ENCODE measurements at regions not wholly inside any gene's neighbourhood (a gene's known extent, or its start where the extent isn't known, plus 50 kb on each side); places are given as distances from the start of the nearest gene placed in this dataset.
"Not testable (repeated sequence)": the region's sequence is repeated elsewhere in the genome, so short reads cannot be mapped to it uniquely, and the experiment has no call there.

DNA sequence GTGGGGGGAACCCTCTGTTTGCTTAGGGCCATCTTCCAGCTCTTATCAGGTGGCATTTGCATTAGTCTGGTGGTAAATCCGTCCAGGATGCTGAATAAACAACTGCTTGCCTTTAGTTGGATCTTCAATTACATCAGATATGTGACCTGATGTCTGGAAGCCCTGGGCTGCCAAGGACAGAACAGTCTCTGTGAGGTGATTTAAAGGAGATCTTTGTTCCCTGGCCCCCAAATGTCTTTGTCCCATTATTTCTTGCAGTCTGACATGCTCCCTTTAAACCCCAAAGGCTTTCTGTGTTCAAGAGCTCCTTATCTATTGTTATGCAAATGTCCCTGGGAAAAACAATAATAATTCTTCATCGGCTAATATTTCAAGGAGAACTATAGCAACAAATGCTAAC lies 84.6 kb upstream of the SPTLC3 start:
- peak; percentile 85 to 86 for DNase-seq

DNA sequence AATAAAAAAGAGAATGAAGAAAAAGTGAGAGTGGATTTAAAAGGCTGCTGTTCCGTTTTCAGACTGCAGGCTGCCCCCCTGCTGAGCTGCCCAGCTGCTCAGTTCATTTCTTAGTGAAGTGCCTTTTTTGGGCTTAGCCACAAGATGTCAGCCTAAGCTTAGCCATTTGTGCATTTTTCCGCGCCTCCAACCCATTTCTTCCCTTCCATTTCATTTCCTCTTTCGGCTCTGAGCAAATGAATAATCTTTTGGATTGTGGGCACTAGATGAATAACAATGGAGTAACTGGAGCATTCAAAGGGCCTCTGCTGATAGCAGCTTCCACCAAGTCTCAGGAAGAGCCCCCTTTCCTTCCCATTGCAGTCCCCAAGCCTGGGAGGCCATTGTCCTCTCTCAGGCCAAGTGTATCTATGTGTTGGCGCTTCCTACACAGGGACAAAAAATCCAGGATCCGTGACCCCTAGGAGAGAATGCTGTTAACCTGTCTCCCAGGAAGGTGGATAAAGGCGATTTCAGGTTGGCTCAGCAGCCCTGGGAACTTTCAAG lies 83.5 kb upstream of the SPTLC3 start:
- DNase-seq: peak; percentile 73 to 93

DNA sequence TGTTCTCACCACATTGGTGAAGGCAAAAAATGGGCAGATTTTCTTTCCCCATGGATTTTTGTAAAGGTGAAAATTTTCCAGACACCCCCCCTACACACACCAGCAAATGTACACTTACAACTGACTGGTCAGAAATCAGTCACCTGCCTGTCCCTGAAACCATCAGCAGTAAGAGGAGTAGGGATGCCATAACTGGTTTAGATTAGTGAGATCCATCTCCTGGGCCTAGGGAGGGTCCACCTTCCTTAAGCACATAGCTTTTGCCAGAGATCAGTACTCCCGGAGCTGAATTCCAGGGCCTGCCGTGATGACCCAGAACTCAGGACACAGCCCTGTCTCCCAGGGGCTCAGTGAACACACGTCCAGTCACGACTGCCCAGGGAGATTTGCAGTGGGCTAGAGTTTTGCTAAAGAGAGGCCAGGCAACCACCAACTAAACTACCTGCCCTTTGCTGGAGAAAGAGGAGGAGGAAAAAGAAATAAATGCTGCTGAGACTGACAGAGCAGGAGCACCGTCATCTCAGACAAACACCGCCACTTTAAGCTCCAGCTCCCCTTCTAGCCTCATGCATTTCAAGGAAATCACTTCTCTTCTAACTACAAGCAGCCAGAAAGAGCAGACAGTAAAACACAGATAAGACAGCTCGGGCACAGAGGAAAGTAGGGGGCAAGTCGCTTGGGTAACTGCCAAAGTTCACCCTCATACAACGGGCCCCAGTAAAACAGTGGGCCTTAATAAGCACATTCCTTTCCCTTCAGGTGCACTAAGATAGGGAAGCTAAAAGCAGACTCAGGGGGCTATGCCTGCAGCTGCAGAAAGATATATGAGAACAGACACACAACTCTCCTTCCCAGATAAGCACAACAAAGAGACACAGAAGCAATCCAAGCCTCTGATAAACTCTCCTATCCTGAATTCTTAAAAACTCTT lies 82.6 kb upstream of the SPTLC3 start:
- DNase-seq: no peak

DNA sequence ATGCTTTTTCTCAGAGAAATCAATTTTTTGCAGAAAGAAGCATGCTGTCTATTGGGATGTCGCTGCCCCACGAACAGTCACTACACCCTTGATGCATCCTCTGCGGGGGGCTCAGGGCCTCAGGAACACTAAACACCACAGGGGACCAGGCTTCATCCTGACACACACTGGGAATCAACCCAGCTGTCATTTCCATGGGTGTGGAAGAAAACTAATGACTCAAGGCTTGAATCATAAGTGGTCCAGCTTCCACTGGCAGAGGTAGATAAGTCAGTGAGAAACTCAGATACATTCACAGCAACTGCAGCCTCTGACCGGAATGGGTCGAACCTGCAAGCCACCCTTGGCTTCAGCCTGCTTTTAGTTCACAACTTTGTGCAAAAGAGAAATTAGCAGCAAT lies 81.3 kb upstream of the SPTLC3 start:
- no peak for DNase-seq

DNA sequence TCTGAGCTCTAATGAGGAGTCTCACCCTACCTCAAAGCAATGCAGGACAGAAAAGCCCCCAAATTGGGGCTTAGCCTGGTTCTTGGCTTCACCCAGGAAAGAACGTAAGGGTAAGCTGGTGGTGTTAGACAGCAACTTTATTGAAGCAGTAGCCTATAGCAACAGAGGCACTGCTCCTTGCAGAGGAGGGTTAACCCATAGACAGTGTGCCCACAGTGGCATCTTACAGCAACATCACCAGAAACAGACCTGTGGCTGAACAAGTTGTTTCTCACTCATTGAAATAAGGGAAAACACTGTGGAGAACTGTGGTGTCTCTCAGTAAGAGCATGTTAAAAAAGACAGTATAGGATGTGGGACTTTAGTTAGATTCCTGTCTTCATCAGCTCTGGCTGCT lies 80.4 kb upstream of the SPTLC3 start:
- no peak for DNase-seq

DNA sequence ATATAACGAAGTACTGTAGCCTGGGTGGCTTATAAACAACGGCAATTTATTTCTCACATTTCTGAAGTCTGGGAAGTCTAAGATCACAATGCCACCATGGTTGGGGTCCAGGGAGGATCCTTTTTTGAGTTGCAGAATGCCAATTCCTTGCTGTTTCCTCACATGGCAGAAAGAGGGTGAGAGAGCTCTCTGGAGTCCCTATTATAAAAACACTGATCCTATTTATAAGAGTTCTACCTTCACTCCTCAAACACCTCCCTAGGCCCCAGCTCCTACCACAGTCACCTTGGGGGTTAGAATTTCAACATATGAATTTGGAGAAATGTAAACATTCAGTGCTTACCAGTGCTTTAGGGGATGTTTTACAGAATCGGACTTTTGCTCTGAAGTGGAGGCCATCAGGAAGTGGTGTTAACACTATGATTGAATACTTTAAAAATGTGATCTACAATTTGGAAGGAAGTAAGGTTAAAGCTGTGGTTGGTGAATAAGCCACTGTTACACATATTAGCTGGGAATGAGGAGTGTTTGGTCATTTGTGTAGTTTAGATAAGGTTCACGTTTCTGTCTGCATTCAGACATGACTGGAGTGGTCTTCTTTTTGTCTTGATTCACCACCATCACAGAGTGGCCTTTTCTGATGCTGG lies 79.9 kb upstream of the SPTLC3 start:
- no peak for DNase-seq

DNA sequence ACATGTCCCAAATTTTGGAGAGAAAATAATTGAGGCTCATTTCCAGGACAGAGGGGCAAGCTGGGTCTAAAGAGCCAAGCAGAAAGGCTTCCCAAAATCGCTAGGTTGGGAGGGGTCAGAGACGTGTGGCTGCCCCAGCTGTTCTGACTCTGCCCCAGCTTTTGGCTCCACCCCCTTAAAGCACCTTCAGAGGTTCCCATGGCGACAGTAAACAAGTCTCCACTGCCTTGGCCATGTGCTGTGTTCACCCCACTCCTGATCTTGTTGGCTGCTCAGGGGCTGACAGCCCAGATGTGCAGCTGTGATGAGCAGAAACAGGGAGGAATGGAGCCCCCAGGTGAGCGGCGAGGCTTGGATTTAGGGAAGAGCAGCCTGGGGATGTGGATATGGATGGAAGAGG lies 72.8 kb upstream of the SPTLC3 start:
- peak in 1 of 2 experiments; percentile 22 for DNase-seq

DNA sequence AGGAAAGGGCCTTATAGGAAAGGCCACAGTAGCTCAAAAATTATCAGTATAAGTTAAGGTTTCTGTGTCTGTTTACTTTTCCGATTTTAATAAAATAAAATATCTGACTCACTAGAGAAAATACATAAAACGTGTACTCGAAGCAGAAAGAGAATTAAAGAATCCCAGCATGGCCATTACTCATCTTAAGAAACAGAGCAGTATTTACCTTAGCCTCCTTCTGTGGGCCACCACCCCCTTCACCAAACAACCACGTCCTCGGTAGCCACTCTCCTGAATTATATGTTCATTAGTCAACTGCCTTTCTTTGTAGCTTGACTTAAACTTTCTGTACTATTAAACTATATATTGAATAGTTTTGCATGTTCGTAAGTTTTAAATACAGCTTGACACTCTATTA lies 72.2 kb upstream of the SPTLC3 start:
- DNase-seq: no peak

DNA sequence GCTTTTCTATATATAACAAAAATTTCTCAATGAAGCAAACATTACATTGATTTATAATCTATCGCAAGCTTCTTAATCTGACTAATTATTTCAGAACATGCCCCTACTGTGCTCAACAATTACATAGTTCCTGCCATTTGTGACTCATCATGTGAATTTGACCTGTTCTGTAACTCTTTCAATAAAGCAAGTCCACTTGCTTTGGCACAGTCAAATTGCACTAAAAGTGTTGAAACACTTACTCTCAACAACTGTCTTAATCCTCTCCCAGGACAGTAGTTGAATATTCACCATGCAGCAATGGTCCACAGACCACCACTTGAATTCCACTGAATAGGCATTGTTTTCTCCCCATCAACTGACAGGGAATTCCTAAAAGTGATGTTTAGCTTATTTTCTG lies 67.7 kb upstream of the SPTLC3 start:
- DNase-seq: no peak

DNA sequence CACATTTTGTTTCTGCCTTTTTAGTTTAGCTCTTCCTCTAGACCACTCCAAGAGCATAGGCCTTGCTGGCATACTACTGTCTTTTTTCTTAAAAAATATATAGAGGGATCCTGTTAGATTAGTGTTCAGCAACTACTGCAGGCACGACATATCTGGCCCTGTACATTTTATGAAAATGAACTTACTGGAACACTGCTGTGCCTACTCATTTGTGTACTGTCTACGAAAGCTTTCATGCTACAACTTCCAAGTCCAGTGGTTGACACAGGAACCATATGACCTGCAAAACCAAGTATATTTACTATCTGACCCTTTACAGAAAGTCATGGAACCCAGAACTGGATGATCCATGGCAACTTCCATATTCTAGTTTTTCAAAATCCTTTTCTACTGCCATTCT lies 66.6 kb upstream of the SPTLC3 start:
- no peak for DNase-seq

DNA sequence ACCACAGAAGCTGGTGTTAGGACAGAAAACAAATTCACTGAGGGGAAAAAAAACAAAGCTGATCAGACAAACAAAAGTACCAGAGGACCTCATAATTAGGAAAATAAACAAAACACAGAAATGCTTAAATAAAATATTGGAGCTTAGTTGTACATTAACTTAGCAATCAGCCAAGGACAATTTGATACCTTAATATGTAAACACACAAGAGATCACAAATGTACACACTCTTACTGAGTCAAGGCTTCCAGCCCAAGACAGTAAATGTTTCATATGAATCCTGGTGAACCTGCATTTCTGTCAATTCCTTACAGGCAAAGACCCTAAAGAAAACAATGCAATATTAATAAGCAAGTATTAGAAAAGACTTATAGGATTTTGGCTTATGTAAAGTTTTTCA lies 62.0 kb upstream of the SPTLC3 start:
- no peak for DNase-seq

DNA sequence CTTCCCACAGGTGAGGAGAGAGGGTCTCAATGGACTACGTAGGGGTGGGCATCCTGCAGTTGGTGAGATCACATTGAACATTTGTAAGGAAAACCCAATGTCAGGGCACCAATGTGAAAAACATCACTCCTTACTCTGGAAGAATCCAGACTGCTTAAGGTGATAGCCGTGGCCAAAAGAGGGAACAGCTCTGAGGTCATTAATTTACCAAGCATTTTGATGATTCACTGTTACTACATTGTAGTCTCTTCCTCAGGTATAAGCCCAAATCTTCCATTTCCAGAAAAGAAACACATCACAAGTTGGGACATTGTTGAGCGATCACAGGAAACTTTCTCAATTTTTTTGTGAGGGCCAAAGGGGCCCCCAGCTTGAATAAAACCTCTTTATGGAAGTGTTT lies 61.1 kb upstream of the SPTLC3 start:
- no peak for DNase-seq

DNA sequence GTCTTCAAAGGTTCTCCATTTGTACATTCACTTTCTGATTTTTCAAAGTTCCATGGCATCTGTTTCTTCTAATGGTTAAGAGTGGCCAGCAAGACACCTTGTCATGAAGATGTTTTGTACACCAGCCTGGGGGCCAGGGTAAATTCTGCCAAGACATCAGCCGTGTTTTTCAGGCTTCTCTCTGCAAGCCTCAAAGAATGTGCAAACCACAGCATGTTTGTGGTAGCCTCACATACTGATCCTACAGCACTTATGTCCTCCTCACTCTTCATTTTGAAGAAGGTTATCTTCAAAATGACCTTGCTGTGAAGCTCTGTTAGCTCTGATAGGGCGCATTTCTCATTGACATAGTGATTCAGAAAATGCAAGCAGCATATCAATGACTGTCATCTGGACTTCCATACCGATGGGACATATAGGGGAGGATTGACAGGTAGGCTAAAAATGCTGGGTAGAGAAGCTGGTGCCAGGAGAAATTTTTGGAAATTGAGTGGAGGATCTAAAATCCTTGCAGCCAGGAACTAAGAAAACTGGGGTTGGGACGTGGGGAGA lies 59.3 kb upstream of the SPTLC3 start:
- DNase-seq: no peak

DNA sequence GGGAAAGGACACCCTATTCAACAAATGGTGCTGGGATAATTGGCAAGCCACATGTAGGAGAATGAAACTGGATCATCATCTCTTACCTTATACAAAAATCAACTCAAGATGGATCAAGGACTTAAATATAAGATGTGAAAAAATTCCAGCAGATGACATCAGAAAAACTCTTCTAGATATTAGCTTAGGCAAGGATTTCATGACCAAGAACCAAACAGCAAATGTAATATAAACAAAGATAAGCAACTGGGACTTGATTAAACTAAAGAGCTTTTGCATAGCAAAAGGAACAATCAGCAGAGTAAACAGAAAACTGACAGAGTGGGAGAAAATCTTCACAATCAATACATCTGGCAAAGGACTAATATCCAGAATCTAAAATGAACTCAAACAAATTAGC lies 54.5 kb upstream of the SPTLC3 start:
- not testable (repeated sequence) for DNase-seq

DNA sequence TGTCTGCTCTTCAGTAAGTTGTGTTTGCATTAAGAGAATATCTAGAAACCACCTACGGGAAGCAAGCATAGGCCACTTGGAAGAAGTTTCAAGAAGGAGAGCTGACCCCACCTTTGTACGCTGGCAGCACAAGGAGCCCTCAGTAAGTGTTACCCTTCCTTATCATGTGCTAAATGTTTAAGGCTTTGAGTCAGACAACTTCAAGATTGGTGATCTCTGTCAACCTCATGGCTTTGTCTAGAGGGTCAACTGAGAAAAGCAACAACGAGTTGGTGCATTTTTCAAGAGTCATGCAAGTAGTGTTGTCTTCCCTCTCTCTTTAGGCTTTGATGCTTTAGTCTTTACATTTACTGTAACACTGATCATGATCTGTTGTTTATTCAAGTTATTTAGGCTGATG lies 53.2 kb upstream of the SPTLC3 start:
- no peak for DNase-seq

DNA sequence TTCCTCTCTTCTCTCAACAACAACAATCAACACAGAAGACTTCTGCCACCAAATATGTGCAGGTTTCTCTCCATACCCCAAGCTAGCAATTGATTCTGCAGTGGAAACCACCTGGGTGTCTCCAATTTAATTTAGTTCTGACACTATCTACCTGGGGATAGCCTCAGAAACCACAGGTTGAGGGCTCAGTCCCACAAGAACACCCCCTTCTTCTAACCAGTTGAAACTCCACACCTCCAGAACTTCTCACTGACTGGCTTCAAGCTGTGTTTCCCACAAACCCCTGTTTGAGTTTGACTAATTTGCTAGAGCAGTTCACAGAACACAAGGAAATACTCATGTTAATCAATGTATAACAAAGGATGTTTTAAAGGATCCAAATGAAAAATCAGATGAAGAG lies 52.5 kb upstream of the SPTLC3 start:
- no peak for DNase-seq

DNA sequence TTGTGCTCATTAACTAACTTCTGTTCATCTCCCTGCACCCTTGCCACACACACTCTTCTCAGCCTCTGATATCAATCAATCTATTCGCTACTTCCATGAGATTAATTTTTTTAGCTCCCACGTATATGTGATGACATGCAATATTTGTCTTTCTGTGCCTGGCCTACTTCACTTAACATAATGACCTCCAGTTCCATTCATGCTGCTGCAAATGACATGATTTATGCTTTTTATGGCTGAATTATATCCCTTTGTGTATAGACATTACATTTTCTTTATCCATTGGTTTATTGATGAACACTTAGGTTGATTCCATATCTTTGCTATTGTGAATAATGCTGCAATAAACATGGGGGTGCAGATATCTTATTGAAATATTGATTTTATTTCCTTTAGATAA lies 50.8 kb upstream of the SPTLC3 start:
- DNase-seq: no peak

Data from NCI-H526 (cell line).